WTC11 (cell line): ENCODE measurements at regions not wholly inside any gene's neighbourhood (a gene's known extent, or its start where the extent isn't known, plus 50 kb on each side); places are given as distances from the start of the nearest gene placed in this dataset.

Source experiments
- CREM ChIP-seq: sonication (generic); formaldehyde crosslinking; IDR thresholded peaks from 2 replicates; pipeline ENCODE4 v1.8.1; 2022; ENCODE audit warnings: mild to moderate bottlenecking, missing genetic modification reagents, moderate library complexity
- FOXK1 ChIP-seq: sonication (generic); formaldehyde crosslinking; IDR thresholded peaks from 2 replicates; pipeline ENCODE4 v1.8.0; 2022; ENCODE audit warnings: mild to moderate bottlenecking, moderate library complexity, missing genetic modification reagents
- KAT7 ChIP-seq: sonication (generic); formaldehyde crosslinking; IDR thresholded peaks from 2 replicates; pipeline ENCODE4 v1.8.1; 2023; ENCODE audit warnings: missing genetic modification reagents, mild to moderate bottlenecking, borderline replicate concordance
- MXD4 ChIP-seq: fragments of 250-450 bp; sonication (Bioruptor Pico); IDR thresholded peaks from 2 replicates; pipeline ENCODE4 v1.8.0; 2021; ENCODE audit warnings: mild to moderate bottlenecking, moderate library complexity, borderline replicate concordance
- NR3C1 ChIP-seq: sonication (generic); formaldehyde crosslinking; conservative IDR thresholded peaks from 2 replicates; pipeline ENCODE4 v1.8.1; 2023; ENCODE audit warnings: low read depth, mild to moderate bottlenecking, missing genetic modification reagents
- TF ChIP-seq, protein P1 (sequence below): fragments of 200-600 bp; IDR thresholded peaks from 2 replicates; pipeline ENCODE4 v1.8.0; 2022; ENCODE audit warnings: antibody characterized with exemption
- TF ChIP-seq, protein P2 (sequence below): fragments of 250-450 bp; sonication (Bioruptor Pico); IDR thresholded peaks from 2 replicates; pipeline ENCODE4 v1.9.0; 2021; ENCODE audit warnings: mild to moderate bottlenecking, borderline replicate concordance
- TF ChIP-seq, protein P3 (sequence below): fragments of 250-450 bp; sonication (Bioruptor Pico); IDR thresholded peaks from 2 replicates; pipeline ENCODE4 v1.9.0; 2021; ENCODE audit warnings: moderate library complexity, mild to moderate bottlenecking, inconsistent platforms, borderline replicate concordance
- TF ChIP-seq, protein P4 (sequence below): sonication (generic); formaldehyde crosslinking; IDR thresholded peaks from 2 replicates; pipeline ENCODE4 v1.8.0; 2022; ENCODE audit warnings: mild to moderate bottlenecking, missing genetic modification reagents
- TF ChIP-seq, protein P5 (sequence below): sonication (generic); formaldehyde crosslinking; IDR thresholded peaks from 2 replicates; pipeline ENCODE4 v1.8.1; 2023; ENCODE audit warnings: mild to moderate bottlenecking, missing genetic modification reagents, borderline replicate concordance
- TF ChIP-seq, protein P6 (sequence below): sonication (generic); formaldehyde crosslinking; IDR thresholded peaks from 2 replicates; pipeline ENCODE4 v1.8.0; 2022; ENCODE audit warnings: mild to moderate bottlenecking, missing genetic modification reagents

DNA sequence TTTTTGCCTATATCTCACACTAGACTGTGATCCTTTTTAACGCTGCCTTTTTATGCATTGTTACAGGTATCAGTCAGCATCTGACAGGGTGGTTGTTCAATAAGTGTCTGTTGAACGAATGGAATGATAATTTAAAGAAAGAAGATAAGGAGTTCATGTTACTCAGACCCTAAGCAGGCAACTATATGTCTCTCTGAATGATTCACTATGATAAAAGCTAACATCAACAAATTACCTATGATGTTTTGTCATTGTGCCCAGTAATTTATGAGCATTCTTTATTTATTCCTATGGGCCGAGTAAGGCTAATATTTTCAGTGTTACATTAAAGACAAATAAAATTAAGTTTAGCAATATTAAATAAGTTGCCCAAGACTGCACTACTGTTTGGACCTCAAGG lies 435.0 kb upstream of the KIF2B start:
- TF ChIP-seq, protein P1, sequence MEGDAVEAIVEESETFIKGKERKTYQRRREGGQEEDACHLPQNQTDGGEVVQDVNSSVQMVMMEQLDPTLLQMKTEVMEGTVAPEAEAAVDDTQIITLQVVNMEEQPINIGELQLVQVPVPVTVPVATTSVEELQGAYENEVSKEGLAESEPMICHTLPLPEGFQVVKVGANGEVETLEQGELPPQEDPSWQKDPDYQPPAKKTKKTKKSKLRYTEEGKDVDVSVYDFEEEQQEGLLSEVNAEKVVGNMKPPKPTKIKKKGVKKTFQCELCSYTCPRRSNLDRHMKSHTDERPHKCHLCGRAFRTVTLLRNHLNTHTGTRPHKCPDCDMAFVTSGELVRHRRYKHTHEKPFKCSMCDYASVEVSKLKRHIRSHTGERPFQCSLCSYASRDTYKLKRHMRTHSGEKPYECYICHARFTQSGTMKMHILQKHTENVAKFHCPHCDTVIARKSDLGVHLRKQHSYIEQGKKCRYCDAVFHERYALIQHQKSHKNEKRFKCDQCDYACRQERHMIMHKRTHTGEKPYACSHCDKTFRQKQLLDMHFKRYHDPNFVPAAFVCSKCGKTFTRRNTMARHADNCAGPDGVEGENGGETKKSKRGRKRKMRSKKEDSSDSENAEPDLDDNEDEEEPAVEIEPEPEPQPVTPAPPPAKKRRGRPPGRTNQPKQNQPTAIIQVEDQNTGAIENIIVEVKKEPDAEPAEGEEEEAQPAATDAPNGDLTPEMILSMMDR = no peak
- TF ChIP-seq, protein P2, sequence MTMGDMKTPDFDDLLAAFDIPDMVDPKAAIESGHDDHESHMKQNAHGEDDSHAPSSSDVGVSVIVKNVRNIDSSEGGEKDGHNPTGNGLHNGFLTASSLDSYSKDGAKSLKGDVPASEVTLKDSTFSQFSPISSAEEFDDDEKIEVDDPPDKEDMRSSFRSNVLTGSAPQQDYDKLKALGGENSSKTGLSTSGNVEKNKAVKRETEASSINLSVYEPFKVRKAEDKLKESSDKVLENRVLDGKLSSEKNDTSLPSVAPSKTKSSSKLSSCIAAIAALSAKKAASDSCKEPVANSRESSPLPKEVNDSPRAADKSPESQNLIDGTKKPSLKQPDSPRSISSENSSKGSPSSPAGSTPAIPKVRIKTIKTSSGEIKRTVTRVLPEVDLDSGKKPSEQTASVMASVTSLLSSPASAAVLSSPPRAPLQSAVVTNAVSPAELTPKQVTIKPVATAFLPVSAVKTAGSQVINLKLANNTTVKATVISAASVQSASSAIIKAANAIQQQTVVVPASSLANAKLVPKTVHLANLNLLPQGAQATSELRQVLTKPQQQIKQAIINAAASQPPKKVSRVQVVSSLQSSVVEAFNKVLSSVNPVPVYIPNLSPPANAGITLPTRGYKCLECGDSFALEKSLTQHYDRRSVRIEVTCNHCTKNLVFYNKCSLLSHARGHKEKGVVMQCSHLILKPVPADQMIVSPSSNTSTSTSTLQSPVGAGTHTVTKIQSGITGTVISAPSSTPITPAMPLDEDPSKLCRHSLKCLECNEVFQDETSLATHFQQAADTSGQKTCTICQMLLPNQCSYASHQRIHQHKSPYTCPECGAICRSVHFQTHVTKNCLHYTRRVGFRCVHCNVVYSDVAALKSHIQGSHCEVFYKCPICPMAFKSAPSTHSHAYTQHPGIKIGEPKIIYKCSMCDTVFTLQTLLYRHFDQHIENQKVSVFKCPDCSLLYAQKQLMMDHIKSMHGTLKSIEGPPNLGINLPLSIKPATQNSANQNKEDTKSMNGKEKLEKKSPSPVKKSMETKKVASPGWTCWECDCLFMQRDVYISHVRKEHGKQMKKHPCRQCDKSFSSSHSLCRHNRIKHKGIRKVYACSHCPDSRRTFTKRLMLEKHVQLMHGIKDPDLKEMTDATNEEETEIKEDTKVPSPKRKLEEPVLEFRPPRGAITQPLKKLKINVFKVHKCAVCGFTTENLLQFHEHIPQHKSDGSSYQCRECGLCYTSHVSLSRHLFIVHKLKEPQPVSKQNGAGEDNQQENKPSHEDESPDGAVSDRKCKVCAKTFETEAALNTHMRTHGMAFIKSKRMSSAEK (CRISPR knock-in tag) = no peak
- no peak for TF ChIP-seq KAT7
- TF ChIP-seq, protein P3, sequence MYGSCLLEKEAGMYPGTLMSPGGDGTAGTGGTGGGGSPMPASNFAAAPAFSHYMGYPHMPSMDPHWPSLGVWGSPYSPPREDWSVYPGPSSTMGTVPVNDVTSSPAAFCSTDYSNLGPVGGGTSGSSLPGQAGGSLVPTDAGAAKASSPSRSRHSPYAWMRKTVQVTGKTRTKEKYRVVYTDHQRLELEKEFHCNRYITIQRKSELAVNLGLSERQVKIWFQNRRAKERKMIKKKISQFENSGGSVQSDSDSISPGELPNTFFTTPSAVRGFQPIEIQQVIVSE = no peak
- TF ChIP-seq, protein P4, sequence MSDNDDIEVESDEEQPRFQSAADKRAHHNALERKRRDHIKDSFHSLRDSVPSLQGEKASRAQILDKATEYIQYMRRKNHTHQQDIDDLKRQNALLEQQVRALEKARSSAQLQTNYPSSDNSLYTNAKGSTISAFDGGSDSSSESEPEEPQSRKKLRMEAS (CRISPR knock-in tag) = no peak
- TF ChIP-seq, protein P5, sequence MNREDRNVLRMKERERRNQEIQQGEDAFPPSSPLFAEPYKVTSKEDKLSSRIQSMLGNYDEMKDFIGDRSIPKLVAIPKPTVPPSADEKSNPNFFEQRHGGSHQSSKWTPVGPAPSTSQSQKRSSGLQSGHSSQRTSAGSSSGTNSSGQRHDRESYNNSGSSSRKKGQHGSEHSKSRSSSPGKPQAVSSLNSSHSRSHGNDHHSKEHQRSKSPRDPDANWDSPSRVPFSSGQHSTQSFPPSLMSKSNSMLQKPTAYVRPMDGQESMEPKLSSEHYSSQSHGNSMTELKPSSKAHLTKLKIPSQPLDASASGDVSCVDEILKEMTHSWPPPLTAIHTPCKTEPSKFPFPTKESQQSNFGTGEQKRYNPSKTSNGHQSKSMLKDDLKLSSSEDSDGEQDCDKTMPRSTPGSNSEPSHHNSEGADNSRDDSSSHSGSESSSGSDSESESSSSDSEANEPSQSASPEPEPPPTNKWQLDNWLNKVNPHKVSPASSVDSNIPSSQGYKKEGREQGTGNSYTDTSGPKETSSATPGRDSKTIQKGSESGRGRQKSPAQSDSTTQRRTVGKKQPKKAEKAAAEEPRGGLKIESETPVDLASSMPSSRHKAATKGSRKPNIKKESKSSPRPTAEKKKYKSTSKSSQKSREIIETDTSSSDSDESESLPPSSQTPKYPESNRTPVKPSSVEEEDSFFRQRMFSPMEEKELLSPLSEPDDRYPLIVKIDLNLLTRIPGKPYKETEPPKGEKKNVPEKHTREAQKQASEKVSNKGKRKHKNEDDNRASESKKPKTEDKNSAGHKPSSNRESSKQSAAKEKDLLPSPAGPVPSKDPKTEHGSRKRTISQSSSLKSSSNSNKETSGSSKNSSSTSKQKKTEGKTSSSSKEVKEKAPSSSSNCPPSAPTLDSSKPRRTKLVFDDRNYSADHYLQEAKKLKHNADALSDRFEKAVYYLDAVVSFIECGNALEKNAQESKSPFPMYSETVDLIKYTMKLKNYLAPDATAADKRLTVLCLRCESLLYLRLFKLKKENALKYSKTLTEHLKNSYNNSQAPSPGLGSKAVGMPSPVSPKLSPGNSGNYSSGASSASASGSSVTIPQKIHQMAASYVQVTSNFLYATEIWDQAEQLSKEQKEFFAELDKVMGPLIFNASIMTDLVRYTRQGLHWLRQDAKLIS = no peak
- no peak for TF ChIP-seq FOXK1
- TF ChIP-seq CREM (CRISPR knock-in tag) = no peak
- TF ChIP-seq NR3C1 (CRISPR knock-in tag) = no peak
- TF ChIP-seq, protein P6, sequence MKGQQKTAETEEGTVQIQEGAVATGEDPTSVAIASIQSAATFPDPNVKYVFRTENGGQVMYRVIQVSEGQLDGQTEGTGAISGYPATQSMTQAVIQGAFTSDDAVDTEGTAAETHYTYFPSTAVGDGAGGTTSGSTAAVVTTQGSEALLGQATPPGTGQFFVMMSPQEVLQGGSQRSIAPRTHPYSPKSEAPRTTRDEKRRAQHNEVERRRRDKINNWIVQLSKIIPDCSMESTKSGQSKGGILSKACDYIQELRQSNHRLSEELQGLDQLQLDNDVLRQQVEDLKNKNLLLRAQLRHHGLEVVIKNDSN = no peak
- no peak for TF ChIP-seq MXD4 (CRISPR knock-in tag)
